Activated naive CD8-positive, alpha-beta T cell treated with anti-CD3 and anti-CD28 coated beads, Interleukin-2, amount 50 U/mL, for 16 hours (primary cell): ENCODE measurements at regions not wholly inside any gene's neighbourhood (a gene's known extent, or its start where the extent isn't known, plus 50 kb on each side); places are given as distances from the start of the nearest gene placed in this dataset.

Experiments used
- DNase-seq: peaks from one replicate; pipeline ENCODE4 v3.0.0-alpha.2; 2020; ENCODE audit warnings: low read depth, low spot score

DNA sequence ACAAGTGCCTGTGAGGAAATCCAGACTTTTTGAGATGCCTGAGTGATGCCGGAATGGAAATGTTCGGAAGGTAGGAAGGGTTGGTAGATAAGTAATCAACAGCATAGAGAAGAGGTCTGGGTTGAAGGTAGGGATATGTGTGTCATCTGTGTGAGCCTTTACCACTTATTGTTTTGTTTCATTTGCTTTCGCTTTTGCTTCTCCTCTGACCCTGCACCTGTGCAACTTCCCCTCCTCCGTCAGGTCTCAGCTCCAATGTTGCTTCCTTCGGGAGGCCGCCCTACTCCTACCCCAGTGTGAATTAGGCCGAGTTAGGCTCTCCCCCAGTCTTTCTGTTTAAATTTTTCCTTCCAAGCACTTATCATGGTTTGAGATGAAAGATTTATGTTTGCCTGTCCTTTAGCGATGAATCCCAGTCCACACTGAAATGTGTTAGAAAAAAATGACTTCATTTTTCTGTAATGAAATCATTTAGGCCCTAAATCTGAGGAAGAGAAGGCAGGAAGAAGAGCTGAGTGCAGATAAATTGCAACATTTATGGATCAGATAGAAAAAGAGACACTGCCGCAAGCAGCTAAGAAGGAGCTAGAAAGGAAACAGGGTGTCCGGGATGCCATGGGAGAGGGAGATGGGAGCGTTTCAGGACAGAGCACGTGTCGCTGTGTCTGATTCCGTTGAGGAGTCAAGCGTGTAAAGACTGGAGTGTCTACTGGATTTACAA lies 139.6 kb upstream of the PELI1 start:
- no peak for DNase-seq

DNA sequence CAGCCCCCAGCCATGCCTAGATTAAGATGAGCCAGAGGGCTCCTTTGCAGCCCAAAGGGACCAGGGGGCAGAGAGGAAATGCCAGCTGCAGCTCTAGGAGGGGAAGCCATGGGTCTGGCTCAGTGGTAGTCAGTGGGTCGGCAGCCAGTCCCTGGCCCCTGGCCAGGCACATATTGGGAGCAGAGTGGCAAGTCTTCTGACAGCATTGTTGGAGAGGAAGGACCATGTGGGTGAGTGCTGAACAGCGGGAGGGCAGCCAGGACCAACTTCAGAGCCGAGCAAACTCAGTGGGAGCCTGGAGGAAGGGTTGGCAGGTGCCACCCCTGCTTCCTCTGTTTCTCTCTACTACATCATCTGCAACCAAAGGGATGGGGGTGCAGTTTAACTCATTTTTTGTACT lies 140.5 kb upstream of the PELI1 start:
- no peak for DNase-seq

DNA sequence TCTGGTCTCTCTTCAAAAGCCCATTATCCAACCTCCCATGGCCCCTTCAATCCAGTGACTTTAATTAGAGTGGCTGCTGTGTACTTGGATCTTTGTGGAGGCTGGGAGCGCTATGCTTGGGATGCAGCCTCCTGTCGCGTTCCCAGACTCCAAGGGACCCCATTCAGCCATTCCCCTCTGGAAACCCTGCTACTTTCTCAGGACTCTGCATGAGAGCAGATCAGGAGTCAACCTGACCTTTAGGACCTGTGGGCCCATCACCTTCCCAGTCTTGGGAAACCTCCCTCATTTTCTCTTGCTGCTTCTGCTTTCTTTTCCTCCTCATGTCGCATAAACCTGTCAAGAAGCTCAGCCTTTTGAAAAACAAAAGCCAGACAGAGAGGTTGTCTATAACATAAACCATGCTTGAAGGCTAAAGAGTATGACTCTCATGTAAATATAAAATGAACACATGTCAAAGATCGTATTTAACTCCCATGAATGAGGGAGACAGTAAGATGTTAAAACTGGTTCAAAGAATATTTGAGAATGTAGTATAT lies 143.1 kb upstream of the PELI1 start:
- no peak for DNase-seq

DNA sequence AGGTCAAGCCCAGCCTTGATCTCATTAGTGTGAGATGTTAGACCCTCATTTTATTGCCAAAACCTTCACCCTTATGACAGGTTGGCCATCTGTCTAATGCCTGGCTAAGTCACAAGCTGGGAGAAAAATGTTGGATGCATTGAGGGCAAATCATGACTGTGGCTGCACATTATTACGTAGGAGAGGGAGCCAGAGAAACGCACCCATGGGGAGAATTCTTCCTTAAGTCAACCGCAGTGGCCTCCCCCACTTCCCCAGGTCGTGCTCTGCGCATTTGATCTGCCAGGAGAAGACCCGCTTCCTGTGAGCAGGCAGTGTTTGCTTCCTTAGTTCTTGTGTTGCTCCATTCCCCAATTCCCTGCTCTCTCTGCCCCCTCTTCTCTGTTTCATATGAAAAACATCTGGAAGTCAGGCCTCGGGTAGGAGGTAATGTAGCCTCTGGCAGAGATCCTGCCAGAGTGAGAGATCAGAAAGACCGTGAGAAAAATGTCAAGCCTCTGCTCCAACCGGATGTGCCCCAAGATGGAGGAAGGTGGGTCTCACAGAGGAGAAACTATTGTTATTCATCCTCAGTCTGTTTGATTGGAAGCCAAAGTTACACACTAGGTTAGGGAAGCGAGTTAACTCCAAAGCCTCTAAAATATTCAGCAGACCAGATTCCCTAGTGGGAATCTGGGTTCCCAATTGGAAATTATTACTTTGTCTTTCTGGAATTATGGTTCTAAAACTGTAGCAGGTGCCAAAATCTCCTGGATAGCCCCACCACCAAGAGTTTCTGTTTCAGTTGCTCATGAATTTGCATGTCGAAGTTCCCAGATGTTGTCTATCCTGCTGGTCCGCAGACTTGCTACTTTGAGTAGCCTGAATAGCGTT lies 144.3 kb upstream of the PELI1 start:
- no peak for DNase-seq

DNA sequence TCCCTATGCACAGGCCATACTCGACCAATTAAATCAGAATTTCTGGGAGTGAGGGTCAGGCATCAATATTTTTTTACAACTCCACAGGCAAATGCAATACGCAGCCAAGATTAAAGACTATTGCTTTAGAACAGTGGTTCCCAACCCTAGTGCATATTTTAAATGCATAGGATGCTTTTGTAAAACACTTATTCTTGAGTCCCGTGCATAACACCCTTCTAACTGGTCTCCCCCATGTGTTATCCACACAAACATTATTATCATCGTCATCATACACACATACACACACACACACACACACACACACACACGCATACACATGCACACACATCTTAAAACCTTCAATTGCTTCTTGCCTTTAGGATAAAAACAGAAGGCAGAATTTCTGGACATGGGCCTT lies 145.0 kb upstream of the PELI1 start:
- DNase-seq: no peak

DNA sequence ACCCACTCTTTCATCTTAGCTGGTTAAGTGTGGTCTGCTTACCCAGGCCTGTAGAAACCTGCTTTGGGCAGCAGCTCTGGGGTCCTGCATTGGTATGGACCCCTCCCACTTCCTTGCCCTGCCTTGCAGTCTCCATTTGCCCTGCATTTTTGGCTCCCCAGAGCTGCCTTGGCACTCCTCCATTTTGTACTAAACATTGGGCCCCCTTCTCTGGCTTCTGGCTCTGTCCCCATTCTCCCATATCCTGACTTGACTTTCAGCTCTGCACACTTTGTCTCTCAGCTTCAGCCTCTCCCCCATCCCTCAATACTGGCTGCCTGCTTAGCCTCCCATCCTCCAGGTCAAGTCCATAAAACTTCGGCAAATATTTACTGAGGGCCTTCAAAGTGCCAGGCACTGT lies 145.5 kb upstream of the PELI1 start:
- DNase-seq: no peak

DNA sequence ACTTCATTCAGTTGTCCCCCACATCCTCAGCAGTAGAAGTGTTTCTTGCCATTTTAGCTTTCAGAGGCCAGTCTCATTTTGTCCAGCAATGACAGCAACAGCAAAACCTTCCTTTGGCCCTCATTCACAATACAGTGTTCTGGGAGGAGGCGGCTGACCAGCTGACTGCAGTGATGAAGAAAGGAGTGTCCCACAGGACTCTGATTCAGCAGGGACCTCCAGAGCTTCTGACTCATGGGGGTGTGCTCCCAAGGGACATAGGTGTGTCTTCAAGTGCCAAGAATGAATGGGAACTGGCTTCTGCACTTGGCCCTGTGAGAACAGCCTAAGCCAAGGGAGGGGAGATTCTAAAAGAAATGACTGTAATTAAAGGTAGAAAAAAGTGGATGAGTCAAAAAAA lies 147.0 kb upstream of the PELI1 start:
- DNase-seq: no peak

DNA sequence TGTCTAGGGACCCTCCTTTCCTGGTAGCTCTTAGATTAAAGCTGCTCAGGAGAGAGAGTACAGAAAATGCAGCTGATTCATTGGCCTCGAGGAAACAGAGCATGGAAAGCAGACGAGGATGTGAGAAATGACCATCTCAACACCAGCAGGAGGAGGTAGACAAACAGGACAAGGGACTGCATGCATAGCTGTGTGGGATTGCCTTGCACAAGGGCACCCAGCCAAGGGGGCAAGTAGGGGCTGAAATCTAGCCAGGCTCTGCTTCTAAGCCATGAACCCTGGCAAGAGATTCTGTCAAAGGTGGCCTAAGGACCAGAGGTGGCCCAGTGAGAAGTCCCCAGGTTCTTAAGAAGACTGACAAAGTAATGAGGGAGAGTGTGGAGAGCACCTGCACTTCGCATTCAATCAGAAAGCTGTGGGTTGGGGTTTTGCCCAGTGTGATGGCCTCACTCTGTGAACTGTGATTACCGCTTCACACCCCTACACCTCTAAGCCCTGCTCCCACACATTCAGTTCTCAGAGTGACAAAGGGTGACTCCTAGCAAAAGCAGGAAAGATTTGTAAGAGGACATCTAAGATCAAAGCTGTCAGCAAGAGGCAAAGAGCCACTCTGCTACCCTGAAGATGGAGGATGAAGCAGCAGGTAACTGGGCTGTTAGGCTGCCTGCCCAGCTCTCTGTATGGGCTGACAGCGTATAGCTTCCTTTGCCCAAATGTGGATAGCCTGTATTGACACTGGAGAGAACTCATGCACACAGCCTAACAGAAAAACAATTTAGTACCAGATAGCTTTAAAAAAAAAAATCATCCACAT lies 151.3 kb upstream of the PELI1 start:
- DNase-seq: no peak

DNA sequence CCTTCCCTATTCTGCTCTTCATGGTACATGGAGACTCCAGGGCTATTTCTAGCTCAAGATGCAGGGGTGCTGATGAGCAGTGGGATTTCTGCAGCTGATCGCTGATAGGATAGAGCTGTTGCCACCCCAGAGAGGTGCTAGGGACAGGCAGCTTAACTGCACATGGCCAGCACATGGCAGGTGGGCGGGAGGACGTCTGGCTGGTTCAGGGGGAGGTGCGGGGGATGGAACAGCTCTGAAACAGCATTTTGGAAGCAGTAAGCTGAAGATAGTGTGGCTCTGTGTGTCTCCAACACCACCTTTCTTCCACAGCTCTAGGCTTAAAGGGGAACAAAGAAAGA lies 151.9 kb upstream of the PELI1 start:
- DNase-seq: no peak

DNA sequence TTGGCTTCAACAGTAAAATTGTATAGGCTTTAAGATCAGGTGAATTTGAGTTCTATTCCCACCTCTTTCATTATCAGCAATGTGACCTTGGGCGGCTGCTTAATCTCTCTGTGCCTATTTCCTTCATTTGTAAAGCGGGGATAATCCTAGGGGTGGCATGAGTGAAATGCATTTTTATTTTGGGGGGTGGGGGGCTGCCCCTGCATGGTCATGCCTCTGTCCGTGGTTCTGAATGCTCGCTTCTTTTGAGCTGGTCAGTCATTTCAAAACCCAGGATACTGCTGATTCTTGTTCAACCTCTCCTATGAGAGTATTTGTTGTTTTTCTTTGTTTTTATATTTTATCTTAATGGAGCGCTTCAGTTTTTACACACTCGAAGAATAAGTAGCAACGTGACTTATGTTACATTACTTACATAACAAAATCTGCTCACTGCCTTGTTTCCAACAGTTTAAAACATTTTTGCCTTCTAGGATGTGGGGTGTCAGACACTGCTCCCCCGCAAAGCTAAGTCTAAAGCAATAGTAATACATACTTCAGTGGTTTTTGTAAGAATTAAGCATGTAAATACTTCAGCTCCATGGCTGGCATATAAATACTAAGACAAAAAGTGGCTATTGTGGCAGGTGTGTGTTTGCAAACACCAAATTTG lies 152.6 kb upstream of the PELI1 start:
- DNase-seq: no peak

DNA sequence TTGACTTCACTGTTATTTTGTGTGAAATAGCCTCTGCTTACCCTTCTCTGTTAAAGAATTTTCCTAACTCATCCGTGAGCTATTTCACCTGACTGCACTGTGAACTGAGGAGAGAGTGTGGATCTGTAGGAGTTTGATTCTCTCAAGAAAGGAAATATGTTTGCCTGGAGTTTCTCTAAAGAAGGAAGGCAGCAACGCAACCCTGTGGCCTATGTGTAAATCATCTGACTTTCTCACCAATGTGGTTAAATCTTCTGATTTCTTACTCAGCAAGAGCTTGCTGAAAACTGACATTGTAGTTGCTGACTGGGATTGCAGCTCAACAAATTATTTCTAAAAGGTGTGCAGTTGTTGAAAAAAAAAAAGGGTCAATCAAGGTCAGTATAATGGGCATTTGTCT lies 153.9 kb upstream of the PELI1 start:
- DNase-seq: no peak

DNA sequence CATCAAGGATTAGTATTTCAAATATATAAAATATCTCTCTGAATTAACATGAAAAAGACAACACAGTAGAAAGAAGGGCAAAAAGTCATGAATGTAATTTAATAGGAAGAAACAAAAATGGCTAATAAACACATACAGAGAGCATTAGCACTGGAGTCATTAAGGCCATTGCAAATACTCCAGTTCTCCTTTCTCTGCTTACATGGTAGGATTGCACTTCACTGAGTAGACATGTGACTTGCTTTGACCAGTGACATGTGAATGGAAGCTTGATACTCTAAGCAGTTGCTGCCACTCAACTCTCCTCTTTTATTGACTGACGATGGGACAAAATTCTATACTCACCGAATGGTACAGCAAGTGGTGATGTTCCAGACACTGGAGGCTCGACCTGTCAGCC lies 153.9 kb upstream of the LGALSL start:
- DNase-seq: no peak

DNA sequence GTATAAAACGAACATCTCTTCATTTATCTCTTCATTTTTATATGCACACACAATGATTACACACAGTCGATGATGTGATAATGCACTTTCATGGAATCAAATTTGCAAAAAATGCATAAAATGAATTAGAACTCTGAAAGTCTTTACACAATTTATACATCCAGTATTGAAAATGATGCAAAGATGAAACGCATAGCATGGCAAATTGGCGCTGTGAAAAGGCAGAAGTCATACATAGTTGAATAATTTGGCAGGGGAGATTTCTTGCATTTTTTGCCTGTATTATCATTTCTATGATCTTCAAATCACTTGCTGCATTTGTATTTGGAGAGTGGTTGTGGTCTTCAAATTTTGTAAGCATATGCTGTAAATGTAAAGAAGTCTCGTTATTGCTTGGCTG lies 150.7 kb upstream of the LGALSL start:
- no peak for DNase-seq

DNA sequence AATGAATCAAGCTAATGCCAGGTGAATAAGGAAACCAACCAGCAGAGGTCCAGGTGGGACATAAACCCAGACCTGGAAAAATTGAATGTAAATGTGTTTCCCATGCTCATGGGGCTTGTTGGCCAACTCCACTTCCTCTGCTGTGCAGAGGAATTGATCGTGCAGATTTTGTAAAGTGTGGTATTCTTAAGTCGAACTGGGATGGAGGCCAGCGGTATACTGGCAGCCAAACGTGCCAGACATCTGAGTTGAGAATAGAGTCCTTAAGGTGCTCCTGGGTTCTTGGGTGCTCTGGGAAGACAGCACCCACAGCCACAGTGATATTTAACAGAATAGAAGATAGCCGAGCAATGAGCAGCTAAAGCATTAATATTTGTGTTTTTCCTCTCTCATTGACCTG lies 146.5 kb upstream of the LGALSL start:
- DNase-seq: no peak

DNA sequence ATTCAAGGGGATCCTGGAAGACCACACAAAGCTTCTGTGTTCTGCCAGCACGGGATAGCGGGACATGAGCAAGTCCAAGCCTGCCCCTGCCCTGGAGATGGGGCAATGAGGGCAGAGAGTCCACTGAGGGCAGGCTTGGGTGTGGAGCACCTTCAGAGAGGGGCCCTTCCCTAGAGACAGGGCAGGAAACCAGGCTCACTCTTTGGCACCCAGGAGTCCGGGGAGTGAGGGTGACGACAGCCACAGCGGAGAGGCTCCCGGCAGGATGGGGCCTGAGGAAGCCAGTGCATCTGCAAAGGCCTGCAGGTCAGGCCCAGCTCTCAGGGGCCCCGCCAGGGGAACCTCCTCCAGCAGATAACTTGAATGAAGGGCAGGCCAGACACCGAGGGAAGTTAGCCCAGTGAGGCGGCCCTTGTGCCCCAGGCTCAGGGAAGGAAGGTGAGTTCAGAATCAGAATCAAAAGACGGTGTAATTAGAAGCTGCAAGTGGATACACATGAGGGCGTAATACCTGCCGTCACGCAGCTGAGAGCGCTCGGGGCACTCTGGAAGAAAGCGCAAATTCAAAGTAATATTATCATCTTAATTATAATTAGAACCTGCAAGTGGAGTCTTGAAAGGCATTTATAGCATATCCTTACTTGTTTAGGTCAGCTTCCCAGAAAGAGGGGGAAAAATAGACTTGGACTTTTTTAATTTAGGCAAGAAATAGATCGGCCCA lies 142.6 kb upstream of the LGALSL start:
- DNase-seq: no peak

DNA sequence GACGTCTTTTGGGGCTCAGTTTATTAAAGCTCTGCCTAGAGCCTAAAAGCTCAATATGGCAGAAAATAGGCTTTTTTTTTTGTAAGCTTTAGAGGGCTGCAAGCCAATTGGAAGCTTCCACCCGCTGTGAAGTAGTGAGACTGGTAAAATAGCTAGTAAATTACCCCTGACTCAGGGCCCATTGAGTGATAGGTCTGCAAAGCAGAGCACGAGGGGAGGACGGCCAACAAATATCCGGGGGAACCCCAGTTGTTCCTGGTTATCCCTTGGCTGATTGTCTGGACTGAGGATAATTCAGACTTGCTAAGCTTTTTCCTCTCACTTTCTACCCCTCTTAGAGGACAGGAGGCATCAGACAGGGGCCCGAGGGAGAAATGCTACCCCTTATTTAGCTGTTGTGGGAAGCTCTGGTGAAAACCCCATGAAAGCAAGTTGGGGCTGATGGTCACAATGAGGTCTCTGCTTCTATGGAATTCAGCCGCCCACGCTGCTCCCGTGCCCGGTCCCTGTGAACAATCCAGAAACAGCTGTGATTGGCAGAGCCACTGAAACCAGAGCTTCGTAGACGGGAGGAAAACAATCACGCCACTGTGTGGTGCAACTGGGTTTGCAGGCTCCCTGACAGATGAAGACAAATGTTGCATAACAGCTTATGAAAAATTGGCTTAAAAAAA lies 141.9 kb upstream of the LGALSL start:
- DNase-seq: no peak

DNA sequence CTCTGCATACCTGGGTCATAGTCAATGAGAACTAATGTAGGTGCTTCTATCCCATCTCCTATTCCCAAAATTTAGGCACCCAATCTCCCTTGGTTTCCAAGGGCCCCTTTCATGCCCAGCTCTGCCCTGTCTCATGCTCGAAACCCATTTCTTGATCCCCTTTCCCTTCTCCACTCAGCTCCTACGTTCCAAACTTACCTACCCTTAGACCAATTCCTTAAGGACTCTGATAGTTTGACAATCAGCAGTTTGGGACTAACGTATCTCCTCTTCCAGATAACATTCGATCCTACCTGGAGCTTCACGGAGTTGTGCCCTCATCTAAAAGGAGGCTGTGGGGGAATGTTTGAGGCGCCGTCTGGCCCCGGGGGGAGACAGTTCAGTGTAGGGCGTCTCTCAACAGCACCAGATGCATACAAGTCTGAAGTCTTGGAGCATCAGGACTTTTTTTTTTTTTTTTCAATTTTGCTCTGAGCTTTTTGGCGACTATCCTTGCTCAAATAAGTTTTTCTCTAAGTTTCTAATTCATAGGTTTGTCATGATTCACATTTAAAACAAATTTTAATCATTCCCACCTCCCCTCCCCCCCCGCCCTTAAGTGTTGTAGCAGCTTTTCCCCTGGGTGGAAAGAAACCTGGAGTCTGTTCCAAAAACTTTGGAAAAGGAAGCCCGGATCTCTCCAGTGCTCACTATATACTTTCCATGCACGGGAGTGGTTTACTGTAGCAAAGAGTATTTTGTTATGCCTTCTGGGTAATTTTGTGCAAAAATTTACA lies 141.2 kb upstream of the LGALSL start:
- no peak for DNase-seq

DNA sequence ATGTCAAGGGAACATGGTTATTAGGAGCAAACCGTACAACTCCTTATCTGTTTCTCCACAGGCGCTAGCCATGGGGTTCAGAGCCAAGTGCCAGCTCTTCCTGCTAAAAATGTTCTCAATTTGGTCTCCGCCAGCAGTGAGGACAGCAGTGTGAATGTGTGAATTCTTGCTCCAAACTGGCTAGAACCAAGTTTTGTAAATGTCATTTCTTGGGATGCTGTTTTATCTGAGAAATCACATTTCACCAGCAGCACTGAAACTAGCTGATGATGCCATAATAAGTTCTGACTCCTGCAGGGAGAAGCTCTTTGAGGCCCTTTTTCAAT lies 140.6 kb upstream of the LGALSL start:
- no peak for DNase-seq

DNA sequence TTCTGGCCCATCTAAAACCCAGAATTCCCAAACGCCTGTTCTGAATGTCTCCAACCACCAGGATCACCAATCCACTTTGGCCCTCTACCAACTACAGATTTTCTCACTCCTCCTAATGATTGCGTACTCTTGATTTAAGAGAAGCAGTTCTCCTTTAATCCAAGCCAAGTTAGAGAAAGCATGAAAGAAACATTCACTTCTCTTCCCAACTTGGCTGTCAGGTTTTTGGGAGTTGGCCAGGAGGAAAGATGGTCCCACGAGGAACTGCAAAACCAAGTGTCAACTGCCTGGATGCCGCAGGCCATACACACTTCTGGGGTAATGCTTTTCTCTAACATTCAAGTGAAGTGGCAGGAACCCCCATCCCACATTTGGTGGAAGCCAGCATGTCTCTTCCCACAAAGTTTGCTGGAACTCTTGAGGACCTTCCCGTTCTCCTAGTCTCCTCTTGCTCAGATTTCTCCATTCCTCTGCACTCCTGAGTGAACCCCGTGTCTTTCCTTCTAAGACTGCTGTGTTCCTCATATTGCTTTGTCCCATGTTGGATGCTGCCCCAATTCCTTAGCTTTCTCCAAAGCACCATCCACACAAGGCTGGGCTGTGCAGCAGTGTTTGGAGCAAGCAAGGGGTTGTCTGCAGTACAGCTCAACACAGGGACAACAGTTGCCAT lies 138.5 kb upstream of the LGALSL start:
- DNase-seq: no peak
